SH-SY5Y (cell line): ENCODE measurements at regions not wholly inside any gene's neighbourhood (a gene's known extent, or its start where the extent isn't known, plus 50 kb on each side); places are given as distances from the start of the nearest gene placed in this dataset.

ENCODE experiments used
- GATA2 ChIP-seq: IDR thresholded peaks from 2 replicates; pipeline ENCODE4 v1.6.1; 2011; ENCODE audit warnings: mild to moderate bottlenecking, low read depth, low read length
- GATA3 ChIP-seq: IDR thresholded peaks from 2 replicates; pipeline ENCODE4 v1.6.1; 2011; ENCODE audit warnings: low read depth, mild to moderate bottlenecking, low read length, moderate library complexity

GRCh38 chr1:38526046-38526445 lies 333.5 kb downstream of the RRAGC start:
- TF ChIP-seq GATA2 (no peak), GATA3 (no peak)
